ENCODE measurements at regions not wholly inside any gene's neighbourhood (a gene's known extent, or its start where the extent isn't known, plus 50 kb on each side); places are given as distances from the start of the nearest gene placed in this dataset.

- H3K27me3 ChIP-seq = no peaks in the 10 kb centered on the region
- 92% methylated on average over 1 of the region's 1 CpG for WGBS
- DNase-seq (ENCODE audit: low spot score in 2 of 2) = no peak
- no peaks in the 10 kb centered on the region for H3K36me3 ChIP-seq
- H3K9me3 ChIP-seq = peaks cover 7% of the 10 kb centered on the region
- no peaks in the 10 kb centered on the region for H3K4me1 ChIP-seq
- TF ChIP-seq EP300 (IDR thresholded peaks at IDR 0.05) (no peak), POLR2A (IDR thresholded peaks at IDR 0.05) (no peak), POLR2AphosphoS5 (IDR thresholded peaks at IDR 0.05) (no peak)
- TF ChIP-seq, protein P1, sequence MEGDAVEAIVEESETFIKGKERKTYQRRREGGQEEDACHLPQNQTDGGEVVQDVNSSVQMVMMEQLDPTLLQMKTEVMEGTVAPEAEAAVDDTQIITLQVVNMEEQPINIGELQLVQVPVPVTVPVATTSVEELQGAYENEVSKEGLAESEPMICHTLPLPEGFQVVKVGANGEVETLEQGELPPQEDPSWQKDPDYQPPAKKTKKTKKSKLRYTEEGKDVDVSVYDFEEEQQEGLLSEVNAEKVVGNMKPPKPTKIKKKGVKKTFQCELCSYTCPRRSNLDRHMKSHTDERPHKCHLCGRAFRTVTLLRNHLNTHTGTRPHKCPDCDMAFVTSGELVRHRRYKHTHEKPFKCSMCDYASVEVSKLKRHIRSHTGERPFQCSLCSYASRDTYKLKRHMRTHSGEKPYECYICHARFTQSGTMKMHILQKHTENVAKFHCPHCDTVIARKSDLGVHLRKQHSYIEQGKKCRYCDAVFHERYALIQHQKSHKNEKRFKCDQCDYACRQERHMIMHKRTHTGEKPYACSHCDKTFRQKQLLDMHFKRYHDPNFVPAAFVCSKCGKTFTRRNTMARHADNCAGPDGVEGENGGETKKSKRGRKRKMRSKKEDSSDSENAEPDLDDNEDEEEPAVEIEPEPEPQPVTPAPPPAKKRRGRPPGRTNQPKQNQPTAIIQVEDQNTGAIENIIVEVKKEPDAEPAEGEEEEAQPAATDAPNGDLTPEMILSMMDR (IDR thresholded peaks at IDR 0.05) = no peak
- no peak overlapping the region for H3K27ac ChIP-seq
- H3K4me3 ChIP-seq = no peak overlapping the region
These were observed 1430.4 kb upstream of the LRRTM1 start for GRCh38 chr2:81734981-81735380.

DNA sequence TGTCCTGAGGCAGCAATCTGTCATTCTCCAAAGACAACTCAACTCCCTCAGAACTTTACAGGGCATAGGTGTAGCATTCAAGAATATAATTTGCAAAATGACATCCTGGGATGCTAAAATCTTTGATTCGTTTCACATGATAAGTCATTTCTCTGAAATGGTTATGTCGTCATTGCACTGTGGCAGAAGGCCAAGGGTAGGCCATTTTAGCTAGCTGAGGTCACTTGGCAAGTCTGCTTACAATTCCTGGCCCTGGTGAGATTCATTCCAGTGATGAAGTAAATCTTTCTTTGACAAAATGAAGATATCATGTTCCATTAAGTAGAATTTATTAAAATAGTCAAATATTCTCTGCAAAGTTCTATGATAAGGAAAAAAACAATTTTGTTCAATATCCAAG, 1410.3 kb upstream of the LRRTM1 start:
- 31% methylated on average over 2 of the region's 2 CpGs for WGBS
- no peak for DNase-seq (ENCODE audit: low spot score in 2 of 2)
- TF ChIP-seq EP300 (IDR thresholded peaks at IDR 0.05) (no peak), POLR2A (IDR thresholded peaks at IDR 0.05) (no peak), POLR2AphosphoS5 (IDR thresholded peaks at IDR 0.05) (no peak)
- TF ChIP-seq, protein P1 (IDR thresholded peaks at IDR 0.05) = no peak

DNA sequence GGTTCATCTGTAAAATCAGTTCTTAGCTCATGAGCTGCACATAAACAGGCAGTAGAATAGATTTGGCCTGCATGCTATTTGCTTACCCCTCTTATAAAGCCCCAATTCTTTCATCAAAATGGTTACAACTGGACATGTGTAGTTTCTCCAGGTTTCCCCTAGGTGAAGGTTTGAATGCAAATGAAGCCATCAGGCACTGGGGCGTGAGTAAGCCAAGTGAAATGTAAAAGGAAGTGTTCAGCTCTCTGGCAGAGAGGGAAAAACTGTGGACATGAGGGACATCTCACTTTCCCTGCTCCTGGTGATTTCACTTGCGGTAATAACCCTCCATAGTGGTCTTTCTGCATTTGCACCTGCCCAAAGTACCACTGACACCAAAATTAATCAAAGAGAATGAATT, 1402.3 kb upstream of the LRRTM1 start:
- H3K36me3 ChIP-seq = no peaks in the 10 kb centered on the region
- no peak overlapping the region for H3K4me3 ChIP-seq
- no peak for DNase-seq (ENCODE audit: low spot score in 2 of 2)
- no peaks in the 10 kb centered on the region for H3K4me1 ChIP-seq
- WGBS = 76% methylated on average over 2 of the region's 2 CpGs
- no peaks in the 10 kb centered on the region for H3K27me3 ChIP-seq
- H3K27ac ChIP-seq = no peak overlapping the region
- no peaks in the 10 kb centered on the region for H3K9me3 ChIP-seq
- no peak for TF ChIP-seq POLR2AphosphoS5 (IDR thresholded peaks at IDR 0.05)
- TF ChIP-seq, protein P1 (IDR thresholded peaks at IDR 0.05) = no peak
- TF ChIP-seq EP300 (IDR thresholded peaks at IDR 0.05) = no peak

More for the DNA sequence above, 1410.3 kb upstream of the LRRTM1 start:
- no peaks in the 10 kb centered on the region for H3K36me3 ChIP-seq
- no peaks in the 10 kb centered on the region for H3K27me3 ChIP-seq
- no peaks in the 10 kb centered on the region for H3K4me1 ChIP-seq
- no peak overlapping the region for H3K4me3 ChIP-seq
- H3K27ac ChIP-seq = no peak overlapping the region
- no peaks in the 10 kb centered on the region for H3K9me3 ChIP-seq

DNA sequence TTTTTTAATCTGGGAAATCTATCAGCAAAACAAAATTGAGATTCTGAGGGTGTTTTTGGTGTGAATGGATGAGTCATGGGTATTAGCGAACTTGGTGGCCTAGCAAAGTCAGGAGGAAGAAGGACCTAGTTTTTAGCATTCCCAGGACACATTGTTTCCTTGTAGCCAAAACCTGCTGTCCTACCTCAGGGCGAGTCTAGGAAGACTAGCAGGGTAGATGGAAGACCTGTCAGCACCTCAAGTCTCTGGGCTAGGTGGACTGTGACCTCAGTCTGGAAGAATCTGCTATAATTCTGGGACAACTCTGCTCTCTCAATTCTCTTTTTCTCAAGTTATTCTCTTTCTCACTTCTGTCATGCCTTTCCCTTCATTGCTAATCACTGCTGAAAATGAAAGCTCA, 1399.3 kb upstream of the LRRTM1 start:
- Histone ChIP-seq H3K4me3 (no peak overlapping the region), H3K9me3 (no peaks in the 10 kb centered on the region), H3K27ac (no peak overlapping the region), H3K4me1 (no peaks in the 10 kb centered on the region), H3K27me3 (no peaks in the 10 kb centered on the region), H3K36me3 (no peaks in the 10 kb centered on the region)
- TF ChIP-seq POLR2AphosphoS5 (IDR thresholded peaks at IDR 0.05) (no peak), POLR2A (IDR thresholded peaks at IDR 0.05) (no peak), EP300 (IDR thresholded peaks at IDR 0.05) (no peak)
- TF ChIP-seq, protein P1 (IDR thresholded peaks at IDR 0.05) = no peak
- no peak for DNase-seq (ENCODE audit: low spot score in 2 of 2)
- 83% methylated on average over 2 of the region's 2 CpGs for WGBS

DNA sequence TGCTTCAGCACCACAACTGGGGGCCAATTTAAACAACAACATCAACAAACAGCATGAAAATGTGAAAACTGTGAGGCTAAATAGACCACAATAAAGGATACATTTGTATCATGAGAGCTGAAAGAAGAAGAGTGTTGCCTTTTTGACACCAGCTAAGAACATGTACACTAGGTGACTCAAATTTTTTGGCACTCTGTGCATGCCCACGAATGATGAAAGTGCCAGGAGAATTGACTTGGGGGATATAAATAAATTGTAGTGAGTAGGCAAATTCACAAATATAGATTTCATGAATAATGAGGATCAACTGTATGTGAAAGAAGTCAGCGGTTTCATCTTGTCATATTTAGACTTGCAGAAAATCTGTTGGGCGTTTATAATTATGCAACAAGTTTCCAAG, 1388.0 kb upstream of the LRRTM1 start:
- no peaks in the 10 kb centered on the region for H3K4me1 ChIP-seq
- no peak overlapping the region for H3K27ac ChIP-seq
- no peak overlapping the region for H3K4me3 ChIP-seq
- TF ChIP-seq, protein P1 (IDR thresholded peaks at IDR 0.05) = no peak
- no peak for TF ChIP-seq EP300 (IDR thresholded peaks at IDR 0.05)
- no peak for TF ChIP-seq POLR2A (IDR thresholded peaks at IDR 0.05)
- TF ChIP-seq POLR2AphosphoS5 (IDR thresholded peaks at IDR 0.05) = no peak
- no peaks in the 10 kb centered on the region for H3K36me3 ChIP-seq
- no peaks in the 10 kb centered on the region for H3K9me3 ChIP-seq
- 57% methylated on average over 3 of the region's 3 CpGs for WGBS
- DNase-seq (ENCODE audit: low spot score in 2 of 2) = no peak
- H3K27me3 ChIP-seq = no peaks in the 10 kb centered on the region
